ENCODE measurements at regions not wholly inside any gene's neighbourhood (a gene's known extent, or its start where the extent isn't known, plus 50 kb on each side); places are given as distances from the start of the nearest gene placed in this dataset.

- TF ChIP-seq CTCF (IDR thresholded peaks at IDR 0.05) (no peak), POLR2A (IDR thresholded peaks at IDR 0.05) (no peak)
Measured at GRCh38 chr3:21860082-21860475, 109.1 kb upstream of the ZNF385D start.
